ENCODE measurements at regions not wholly inside any gene's neighbourhood (a gene's known extent, or its start where the extent isn't known, plus 50 kb on each side); places are given as distances from the start of the nearest gene placed in this dataset.
"Not testable (repeated sequence)": the region's sequence is repeated elsewhere in the genome, so short reads cannot be mapped to it uniquely, and the experiment has no call there.

DNA sequence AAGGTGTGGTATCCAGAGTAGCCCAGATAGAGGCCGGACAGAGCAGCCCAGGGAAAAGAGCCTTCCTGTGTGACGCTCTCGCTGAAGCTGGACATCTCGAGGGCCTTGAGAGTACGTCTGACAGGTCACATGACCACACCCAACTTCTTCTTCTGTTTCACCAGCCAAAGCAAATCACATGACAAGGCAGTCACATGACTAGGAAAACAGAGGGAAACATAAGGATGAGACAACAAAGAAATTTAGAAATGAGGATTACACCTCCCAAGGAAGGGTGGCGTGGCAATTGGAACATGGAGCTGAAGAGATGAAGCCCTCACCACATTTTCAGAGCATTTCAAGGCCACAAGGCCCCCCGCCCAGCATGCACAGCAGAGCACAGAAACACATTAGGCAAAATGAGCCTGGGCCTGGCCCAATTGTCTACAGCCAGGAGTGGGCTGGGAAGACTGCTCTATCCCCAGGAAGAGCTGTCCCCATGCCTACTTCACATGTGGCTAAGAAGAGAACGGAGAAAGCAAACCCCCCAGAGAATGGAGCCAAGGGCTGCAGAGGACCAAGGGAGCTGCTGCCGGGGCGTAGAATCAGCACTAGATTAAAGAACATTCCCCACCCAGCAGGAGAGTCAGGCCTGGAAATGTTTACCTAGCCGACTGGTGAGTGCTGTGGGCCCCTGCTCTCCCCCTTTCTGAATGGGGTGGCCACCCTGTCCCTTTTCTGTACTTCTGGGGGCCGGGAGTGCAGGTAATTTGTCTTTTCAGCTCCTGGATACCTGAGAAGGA lies 305.1 kb downstream of the NPHP4 start:
- DNase-seq (ENCODE audit: low spot score), result no peak

DNA sequence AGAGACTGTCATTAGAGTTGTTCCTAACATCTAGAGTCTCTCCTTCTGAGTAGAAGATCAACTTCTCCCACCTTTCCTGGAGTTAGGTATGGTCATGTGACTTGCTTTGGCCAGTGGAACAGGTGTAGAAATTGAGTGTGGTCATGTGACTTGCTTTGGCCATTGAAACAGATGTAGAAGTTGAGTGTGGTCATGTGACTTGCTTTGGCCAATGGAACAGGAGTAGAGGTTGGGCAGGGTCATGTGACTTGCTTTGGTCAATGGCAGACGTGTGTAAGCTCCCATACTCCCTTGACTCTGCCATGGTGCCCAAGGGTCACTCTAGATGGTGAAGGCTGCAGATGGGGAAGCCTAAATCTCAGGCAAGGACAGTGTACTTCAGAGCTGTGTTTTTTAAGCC lies 306.0 kb downstream of the NPHP4 start:
- no peak for DNase-seq (ENCODE audit: low spot score)

DNA sequence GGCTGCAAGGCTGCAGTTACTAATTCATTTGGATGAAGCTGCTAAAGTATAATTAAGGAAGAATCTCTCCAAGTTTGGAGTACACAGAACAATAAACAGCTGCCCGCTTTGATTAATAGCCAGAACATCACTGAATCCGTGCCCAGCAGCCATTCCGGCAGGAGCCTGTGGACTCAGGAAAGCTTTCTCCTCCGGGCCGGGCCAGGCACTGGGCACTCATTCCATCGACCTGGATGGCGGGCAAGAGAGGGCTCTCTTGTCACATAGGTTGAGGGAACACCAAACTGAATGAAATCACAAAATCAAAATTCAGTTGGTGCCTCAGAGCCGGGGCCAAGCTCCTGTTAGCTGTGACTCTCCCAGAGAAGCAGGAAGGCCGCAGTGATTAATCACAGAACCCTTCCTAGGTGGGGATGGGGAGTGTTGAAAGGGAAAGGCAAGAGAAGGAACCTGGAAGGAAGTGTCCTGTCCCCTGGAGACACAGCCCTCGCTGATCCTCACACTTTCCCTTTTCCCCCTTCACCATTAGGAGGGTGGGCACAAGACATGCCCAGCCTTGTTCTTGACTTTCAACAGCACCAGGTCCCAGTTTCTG lies 306.7 kb downstream of the NPHP4 start:
- no peak for DNase-seq (ENCODE audit: low spot score)

DNA sequence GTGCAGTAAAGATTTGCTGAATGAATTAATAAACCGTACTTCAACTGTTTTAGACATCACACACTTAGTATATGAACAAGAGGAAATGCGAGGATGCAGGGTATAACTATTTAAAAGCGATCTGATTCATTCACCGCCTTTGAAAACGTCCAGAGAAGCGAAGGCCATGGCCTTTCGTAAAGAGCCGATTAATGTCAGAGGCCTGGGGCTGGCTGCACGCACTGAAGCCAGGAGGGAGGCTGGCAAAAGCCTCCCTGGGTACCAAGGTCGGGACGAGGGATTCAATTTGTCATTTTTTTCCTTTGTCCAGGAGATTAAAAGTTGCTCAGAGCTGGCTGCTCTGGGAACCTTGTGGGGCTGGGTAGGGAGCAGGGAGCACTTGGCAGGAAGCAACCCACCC lies 307.4 kb downstream of the NPHP4 start:
- no peak for DNase-seq (ENCODE audit: low spot score)

DNA sequence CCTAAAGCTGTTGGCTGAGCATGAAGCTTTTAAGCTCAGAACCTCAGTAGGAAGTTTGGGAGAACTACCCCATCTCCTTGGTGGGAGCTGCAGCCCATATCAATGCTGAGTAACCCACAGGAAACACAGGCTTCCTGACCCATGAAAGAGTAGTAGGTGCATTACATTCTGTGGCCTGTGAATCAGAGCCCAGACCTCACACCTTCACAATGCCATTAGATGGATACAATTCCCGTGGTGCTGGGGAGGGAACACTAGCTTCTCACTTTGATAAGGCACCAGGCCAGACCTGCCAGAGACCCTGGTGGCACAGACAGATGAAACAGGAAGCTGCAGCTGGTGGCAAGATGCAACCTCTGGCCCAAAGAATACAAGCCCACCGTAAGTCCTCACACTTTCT lies 308.8 kb downstream of the NPHP4 start:
- DNase-seq (ENCODE audit: low spot score), result no peak

DNA sequence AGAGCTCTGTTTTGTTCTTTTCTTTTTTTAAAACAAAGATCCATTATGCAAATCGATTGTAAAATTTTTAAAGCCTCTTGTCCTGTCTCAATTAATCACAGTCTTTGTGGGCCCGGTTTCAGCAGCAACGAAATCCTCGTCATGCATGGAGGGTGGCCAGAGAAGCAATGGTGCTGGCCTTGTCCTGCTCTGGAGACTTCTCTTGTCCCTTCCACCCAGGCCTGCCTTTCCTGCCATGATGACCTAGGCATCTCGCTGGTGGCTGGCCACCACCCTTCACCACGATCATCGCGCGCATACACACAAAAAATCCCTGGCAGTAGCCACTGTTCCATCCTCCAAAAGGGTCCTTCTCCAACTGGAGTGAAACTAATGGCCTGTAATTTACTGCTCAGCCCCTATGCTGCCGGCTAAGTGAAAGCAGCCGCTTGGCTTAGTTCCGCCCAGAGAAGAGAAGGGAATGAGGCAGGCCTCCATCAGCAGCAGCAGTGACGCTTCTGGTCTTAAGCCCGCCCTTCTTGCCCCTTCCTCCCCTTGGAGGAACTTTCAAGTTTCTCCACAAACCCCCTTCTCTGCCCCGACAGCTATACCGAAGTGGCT lies 309.5 kb downstream of the NPHP4 start:
- no peak for DNase-seq (ENCODE audit: low spot score)

DNA sequence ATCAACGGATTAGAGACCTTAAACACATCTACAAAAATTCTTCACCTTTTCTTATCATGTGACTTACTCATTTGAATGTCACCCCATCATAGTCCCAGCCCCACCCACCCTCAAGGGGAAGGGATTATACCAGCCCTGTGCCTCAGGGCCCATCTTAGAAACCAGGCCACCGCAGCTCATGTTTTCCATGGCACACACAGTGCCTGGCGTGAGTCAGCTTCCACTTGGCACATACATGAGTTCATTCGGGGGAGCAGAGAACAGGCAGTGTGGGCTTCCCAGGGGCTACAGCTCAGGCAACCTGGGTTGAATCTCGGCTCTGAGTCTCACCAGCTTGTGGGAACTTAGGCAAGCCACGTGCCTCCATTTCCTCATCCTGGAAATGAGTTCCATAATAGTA lies 310.6 kb downstream of the NPHP4 start:
- no peak for DNase-seq (ENCODE audit: low spot score)

DNA sequence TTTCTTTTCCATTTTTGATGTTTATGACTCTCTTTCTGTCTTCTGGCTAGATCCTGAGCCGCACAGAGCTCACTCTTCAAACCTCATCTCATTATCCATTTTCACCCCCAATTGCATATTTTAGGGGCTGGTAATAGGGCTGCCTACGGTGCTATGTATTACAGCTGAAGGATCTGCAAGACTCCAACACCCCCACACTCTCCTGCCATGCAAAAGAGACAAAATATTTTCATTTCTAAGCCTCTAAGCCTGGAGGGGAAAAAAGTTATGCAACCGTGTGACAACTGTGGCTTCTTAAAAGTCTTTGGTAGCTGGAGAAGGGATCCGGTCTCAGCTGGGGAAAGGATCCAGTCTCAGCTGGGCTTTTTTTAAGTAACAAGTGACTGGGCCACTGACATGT lies 311.6 kb downstream of the NPHP4 start:
- no peak for DNase-seq (ENCODE audit: low spot score)

DNA sequence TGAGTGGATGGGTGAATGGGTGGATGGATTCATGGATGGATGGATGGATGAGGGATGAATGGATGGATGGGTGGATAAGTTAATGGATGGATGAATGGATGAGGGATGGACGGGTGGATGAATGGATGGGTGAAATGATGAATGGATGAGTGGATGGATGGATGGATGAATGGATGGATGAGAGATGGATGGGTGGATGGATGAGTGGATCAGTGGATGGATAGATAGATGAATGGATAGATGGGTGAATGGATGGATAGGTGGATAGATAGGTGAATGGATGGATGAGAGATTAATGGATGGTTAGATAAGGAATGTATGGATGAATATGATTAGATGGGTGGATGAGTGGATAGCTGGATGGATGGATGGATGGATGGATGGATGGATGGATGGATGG lies 313.5 kb downstream of the NPHP4 start:
- no peak for DNase-seq (ENCODE audit: low spot score)

DNA sequence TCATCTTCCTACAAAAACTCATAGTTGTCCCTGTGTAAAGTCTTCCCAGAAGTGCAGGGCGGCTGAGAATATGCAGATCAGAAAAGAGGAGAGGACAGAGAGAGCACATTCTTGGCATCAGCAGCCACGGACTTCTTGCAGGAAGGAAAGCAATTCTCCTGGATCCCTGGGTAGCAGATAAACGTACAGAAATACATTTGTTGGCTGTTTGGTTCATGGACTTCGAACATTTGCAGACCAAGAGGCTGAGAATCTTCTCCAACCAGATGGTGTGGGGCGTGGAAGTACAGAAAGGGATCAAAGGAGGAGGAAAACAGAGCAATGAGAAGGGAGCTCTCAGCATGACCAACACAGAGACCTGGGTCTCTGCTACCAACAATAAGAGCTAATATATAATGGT lies 319.9 kb downstream of the NPHP4 start:
- not testable (repeated sequence) for DNase-seq (ENCODE audit: low spot score)

DNA sequence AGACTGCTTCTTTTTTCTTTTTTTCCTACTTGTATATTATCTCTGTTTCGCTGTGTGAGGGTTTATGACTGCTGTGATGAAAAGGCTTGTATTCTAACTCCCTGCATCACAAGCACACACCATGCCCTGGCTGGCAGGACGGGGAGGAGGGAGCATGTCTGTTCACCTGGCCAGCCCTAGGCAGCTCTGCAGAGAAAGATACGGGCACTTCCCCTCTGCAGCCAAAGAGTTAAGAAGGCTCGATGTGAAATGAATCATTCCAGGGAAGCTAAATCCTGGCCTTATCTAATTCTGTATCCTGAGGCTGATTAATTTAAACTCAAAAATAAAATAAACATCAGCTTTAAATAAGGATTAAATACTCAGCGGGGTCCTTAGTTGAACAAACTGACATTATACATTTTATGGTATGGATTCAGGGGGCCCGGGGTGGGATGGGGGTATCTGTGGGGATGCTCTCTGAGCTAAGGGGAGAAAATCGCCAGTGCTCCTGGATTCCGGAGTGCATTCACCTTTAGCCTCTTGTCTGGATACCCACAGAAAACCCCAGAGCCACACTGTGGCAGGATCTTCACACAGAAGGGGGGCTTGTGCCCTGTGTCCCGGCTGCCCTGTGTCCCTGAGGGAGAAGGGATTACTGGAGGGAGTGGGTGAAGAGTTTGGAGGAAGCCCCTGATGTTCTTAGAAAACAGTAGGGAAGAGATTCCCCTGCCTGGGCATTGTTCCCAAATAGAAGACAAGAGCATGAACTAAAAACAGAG lies 321.5 kb downstream of the NPHP4 start:
- DNase-seq (ENCODE audit: low spot score), result no peak

DNA sequence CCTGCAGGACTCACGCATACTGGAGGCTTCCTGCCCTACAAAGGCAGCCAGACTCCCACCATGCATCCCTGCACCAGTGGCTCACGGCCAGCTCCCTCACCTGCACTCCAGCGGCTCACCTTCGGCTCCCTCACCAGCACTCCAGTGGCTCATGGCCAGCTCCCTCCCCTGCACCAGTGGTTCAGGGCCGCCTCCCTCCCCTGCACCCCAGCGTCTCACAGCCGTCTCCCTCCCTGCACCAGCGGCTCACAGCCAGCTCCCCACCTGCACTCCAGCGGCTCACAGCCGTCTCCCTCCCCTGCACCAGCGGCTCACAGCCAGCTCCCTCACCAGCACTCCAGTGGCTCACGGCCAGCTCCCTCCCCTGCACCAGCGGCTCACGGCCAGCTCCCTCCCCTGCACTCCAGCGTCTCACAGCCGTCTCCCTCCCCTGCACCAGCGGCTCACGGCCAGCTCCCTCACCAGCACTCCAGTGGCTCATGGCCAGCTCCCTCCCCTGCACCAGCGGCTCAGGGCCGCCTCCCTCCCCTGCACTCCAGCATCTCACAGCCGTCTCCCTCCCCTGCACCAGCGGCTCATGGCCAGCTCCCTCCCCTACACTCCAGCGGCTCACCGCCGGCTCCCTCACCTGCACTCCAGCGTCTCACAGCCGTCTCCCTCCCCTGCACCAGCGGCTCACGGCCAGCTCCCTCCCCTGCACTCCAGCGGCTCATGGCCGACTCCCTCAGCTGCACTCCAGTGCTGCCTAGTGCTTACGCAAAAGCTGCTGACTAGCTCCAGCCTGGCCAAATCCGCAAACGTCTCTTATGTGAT lies 324.5 kb downstream of the NPHP4 start:
- no peak for DNase-seq (ENCODE audit: low spot score)

DNA sequence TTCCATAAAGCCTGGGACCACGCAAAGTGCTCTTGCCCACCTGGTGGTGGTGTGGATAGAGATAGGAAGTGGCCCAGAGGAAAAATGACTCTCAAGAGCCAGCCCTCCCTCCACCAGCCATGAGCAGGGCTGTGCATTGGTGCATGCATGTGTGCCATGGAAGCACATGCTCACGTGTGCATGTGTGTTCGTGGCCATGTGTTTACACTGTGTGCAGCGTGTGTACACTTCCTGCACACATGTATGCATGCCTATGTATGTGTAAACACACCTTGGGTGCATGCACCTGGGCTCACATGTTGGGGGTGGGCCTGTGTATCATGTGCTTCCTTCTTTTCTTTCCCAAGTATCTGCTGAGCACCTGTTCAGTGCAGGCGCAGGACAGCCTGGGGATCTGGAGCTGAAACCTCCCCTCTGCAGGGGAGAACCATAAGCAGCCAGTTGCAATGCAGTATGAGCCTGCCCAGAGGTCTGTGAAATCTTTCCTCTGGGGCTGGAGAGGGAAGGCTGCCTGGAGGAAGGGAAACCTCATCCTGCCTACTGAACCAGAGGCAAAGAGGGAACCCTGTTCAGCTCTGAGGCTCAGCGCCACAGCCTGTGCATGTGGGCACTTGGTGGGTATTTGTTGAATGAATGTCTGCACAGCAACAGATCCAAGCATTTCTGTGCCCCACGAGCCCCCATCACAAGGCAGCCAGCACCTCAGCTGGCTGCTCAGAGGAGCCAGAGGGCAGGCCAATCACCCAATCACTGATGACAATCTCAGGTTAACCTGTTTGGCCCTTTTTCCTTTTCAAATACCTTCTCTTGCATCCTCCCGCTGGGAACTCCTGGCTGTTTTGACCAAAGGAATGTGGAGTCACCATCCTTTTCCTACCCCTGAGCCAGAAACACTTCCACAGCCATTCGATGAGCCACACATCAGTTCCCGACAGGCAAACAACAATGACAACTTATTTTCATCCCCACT lies 327.0 kb downstream of the NPHP4 start:
- DNase-seq (ENCODE audit: low spot score), result no peak

DNA sequence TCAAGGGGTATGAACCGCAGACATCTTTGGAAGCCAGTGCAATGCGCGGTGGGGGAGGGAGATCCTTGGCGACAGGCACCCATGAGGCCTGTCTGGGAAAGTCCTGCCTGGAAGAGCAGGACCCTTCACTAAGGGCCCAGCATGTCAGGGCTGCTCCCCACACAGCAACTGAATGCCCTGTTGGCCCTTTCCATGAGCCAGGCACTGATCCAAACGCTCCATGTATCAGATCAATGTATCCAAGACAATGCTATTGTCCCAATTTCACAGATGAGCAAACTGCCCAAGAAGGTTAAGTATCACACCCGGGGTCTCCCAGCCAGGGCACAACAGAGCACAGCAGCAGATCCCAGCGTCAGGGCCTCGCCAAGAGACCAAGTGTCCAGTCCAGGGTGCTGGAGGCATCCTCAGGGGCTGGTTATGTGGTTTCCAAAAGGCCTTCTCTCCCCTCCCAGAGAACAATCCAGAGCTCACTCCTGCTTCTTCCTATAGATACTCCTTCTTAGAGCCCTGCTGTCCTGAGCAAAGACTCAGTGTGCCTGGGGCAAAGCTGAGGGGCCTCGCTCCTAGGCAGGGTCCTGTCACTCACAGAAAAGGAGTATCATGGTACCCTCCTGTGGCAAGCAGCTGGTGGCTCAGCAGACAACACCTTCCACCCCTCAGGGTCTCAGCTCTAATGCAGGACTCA lies 328.0 kb downstream of the NPHP4 start:
- DNase-seq (ENCODE audit: low spot score), result no peak

DNA sequence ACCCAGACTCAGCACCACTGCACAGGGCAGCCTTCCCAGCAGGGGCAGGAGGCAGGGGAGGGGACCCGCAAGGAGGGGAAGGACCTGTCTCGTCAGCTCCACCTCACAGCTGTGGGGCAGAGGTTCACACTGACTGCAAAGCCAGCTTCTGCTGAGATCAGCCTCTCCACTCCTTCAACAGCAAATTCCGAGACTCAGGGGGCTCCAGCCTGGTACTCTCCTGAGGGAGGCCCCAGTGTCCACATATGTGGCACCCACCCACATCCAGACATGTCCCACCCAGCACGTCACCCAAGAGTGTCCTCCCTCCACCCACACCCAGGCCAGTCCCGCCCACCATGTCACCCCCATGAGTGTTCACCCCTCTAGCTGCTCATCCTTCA lies 329.5 kb downstream of the NPHP4 start:
- no peak for DNase-seq (ENCODE audit: low spot score)

DNA sequence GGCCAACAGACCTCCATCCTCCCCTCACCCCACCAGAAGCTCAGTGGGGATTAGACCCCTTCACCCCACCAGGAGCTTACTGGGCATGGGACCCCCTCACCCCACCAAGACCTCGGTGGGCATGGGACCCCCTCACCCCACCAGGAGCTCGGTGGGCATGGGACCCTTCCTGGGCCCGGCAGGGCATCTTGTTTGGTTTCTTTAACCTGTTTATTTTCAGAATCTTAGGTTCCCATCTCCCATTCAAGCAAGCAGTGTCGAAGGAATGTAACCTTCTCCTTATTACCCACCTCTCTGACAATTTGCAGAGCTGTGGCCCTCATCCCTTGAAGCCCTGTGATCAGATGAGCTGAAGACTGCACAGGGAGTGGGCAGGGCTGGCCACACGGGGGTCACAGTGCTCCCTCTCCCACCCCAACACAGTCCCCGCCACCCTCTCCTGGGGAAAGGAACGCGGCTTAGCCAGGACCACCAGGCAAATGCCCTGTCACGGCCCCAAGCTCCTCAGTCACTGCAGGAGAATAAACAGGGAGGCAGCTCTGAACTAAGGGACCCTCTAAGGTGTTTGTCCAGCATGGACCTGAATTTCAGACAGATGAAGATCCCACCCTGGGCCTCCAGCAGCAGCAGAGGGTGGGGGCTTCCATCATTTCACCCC lies 330.0 kb downstream of the NPHP4 start:
- no peak for DNase-seq (ENCODE audit: low spot score)

DNA sequence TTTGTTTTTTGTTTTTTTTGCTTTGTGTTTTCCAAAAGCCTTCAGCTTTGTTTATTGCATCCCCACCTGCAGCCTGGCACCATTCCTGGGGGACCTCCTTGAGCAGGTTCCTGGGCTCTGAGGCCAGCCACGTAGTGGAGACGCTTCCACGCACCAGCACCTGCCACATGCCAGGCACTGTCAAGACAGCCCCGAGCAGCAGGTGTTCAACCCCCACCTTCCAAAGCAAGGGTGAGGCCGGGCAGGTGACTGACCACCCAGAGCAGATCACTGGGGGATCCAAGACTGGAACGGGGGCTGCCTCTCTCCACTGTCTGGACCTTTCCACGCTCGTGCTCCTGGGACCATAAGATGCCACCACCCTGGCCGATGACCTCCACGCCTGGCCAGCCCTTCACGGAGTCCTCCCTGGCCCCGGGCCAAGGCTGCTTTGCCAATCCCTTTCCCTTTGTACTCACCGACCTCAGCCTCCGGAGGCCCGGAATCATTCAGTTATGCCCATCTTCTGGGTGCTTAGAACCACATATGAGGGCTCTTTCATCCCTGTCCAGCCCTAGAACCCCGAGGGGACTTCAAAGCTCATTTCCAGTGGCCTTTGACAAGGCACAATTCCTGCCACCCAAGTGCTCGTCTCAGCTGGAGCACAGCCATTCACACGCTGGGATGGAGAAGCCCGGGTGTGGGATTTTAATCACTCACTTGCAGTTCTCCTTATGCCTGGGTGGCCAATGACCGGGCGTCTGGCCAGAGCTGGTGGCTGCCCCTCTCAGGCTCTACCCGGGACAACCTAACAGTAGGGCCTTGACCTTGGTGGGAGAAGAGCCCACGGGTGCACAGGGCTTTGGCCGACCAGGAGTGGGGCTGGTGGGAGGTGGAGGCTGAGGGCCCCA lies 330.8 kb downstream of the NPHP4 start:
- no peak for DNase-seq (ENCODE audit: low spot score)

DNA sequence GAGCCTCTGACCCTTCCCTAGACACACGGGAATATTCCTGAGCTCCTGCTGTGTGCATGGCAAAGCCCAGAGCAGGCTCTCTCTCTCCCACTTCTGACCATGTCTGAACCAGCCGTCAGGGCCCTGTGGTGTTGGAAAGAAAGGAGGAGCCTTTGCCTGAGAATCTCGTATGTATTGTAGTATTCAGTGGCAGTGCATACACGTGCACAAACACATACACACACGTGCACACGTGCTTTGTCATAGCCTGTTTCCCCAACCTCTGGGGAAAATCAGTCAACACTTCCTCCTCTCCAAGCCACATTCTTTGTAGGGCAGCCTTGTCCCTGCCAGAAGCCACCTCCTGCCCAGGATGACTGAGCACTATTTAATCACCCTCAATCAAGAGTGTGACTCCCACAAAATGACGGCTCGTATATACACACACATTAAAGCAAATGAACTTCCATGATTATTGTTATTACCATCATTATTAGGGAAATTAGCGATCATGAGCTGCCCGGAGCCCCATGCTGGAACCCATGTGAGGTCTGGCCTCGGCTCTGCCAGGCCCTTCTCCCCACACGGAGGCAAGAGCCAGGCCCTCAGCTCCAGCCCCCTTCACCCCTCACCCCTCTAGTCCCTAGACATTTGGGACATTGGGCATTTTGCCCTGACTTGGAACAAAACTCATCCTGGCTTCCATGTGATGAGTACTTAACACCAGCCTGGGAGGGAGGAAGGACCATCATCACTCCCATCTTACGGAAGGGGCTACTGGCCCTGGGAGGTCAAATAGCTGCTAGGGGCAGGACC lies 331.9 kb downstream of the NPHP4 start:
- no peak for DNase-seq (ENCODE audit: low spot score)

Data from H4 (cell line).